Neural progenitor cell (in vitro differentiated cells): ENCODE measurements at regions not wholly inside any gene's neighbourhood (a gene's known extent, or its start where the extent isn't known, plus 50 kb on each side); places are given as distances from the start of the nearest gene placed in this dataset.
"Not testable (repeated sequence)": the region's sequence is repeated elsewhere in the genome, so short reads cannot be mapped to it uniquely, and the experiment has no call there.

ENCODE experiments used
- DNase-seq: peaks from one replicate; pipeline ENCODE4 v3.0.0-alpha.2; 2016; ENCODE audit warnings: low spot score
- H2AFZ ChIP-seq: fragments of 200-600 bp; sonication (generic); replicated peaks from 2 replicates; pipeline ENCODE4 v1.6.1; 2016; ENCODE audit warnings: antibody characterized with exemption
- H3F3A ChIP-seq: fragments of 200-600 bp; sonication (generic); 2 replicates; pipeline ENCODE4 v1.6.1; 2016; ENCODE audit warnings: antibody characterized with exemption, low read depth
- H3K27ac ChIP-seq: fragments of 200-600 bp; sonication (generic); 2 replicates; pipeline ENCODE4 v1.5.1; 2016; ENCODE audit warnings: mild to moderate bottlenecking
- H3K27me3 ChIP-seq: fragments of 200-600 bp; sonication (generic); 2 replicates; pipeline ENCODE4 v1.6.1; 2016; ENCODE audit warnings: mild to moderate bottlenecking, moderate library complexity
- H3K36me3 ChIP-seq: fragments of 200-600 bp; sonication (generic); 2 replicates; pipeline ENCODE4 v1.5.1; 2016
- H3K4me1 ChIP-seq: fragments of 200-600 bp; sonication (generic); 2 replicates; pipeline ENCODE4 v1.6.1; 2016; ENCODE audit warnings: mixed run types
- H3K4me2 ChIP-seq: fragments of 200-600 bp; sonication (generic); 2 replicates; pipeline ENCODE4 v1.6.1; 2016
- H3K4me3 ChIP-seq: fragments of 200-600 bp; sonication (generic); 2 replicates; pipeline ENCODE4 v1.5.1; 2016
- H3K79me2 ChIP-seq: fragments of 200-600 bp; sonication (generic); 2 replicates; pipeline ENCODE4 v1.6.1; 2016; ENCODE audit warnings: low read depth
- H3K9ac ChIP-seq: fragments of 200-600 bp; sonication (generic); 2 replicates; pipeline ENCODE4 v1.6.1; 2016
- H3K9me3 ChIP-seq: fragments of 200-600 bp; sonication (generic); 2 replicates; pipeline ENCODE4 v1.5.1; 2016; ENCODE audit warnings: low read depth
- H4K20me1 ChIP-seq: fragments of 200-600 bp; sonication (generic); 2 replicates; pipeline ENCODE4 v1.6.1; 2016; ENCODE audit warnings: low read depth
- H3K27ac Mint-ChIP-seq: 3 replicates; pipeline ENCODE4 v1.8.0; 2021; ENCODE audit warnings: mixed read lengths
- H3K27me3 Mint-ChIP-seq: 2 replicates; pipeline ENCODE4 v1.8.0; 2022; ENCODE audit warnings: low read depth, mild to moderate bottlenecking, inconsistent platforms, moderate library complexity, mixed read lengths; ENCODE audit not compliant: insufficient read depth
- H3K36me3 Mint-ChIP-seq: 3 replicates; pipeline ENCODE4 v1.8.0; 2021; ENCODE audit warnings: mixed read lengths
- H3K4me1 Mint-ChIP-seq: 3 replicates; pipeline ENCODE4 v1.8.0; 2021; ENCODE audit warnings: mixed read lengths
- H3K4me3 Mint-ChIP-seq: 3 replicates; pipeline ENCODE4 v1.8.0; 2021; ENCODE audit warnings: mild to moderate bottlenecking, moderate library complexity, mixed read lengths
- H3K9me3 Mint-ChIP-seq: 3 replicates; pipeline ENCODE4 v1.8.0; 2020; ENCODE audit warnings: mixed read lengths
- EZH2 ChIP-seq: fragments of 200-600 bp; sonication (generic); IDR thresholded peaks from 2 replicates; pipeline ENCODE4 v1.6.1; 2017; ENCODE audit warnings: antibody characterized with exemption, mild to moderate bottlenecking, moderate library complexity
- EZH2phosphoT487 ChIP-seq: fragments of 200-600 bp; sonication (generic); IDR thresholded peaks from 2 replicates; pipeline ENCODE4 v1.6.1; 2017; ENCODE audit warnings: antibody characterized with exemption
- TF ChIP-seq, protein P1 (sequence below): fragments of 200-600 bp; sonication (generic); IDR thresholded peaks from 2 replicates; pipeline ENCODE4 v1.5.1; 2017; ENCODE audit warnings: antibody characterized with exemption, mild to moderate bottlenecking

DNA sequence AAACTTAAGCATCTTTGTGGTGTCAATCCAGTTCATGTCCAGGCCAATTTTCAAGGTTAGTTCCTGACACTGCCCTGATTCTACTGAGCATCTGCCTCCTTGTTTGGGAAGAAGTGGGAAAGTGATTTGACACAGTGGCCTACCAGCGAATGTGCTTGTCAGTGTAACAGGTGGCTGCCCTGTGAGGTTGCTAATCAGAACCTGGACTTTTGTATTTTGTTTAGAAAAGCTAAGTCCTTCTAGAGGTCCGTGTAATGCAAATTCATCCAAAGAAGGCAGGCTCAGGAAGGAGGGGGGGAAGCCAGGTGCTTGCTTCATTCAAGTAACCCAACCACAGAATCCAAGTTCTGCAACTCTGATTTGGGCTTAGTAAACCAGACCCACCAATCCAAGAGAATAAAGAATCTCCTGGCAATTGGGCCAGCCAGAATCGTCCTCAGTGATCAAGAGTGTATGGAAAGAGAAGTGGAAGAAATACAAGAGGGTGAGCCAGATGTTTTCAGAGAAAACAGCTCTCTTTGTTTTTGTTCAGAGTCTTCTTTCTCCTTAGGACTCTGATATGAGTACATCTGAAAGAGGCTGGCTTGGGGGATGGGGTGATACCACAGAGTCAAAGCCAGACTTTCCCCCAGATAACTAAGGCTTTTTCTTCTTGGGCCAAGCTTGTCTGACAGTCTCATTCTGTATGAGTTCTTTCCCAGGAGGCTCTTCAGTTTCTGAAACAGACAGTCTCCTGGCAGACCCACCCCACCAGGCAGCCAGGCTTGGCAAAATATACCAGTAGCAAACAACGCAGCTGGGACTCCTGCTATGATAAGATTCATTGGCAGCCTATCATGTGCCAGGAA, 508.9 kb upstream of the TBL1XR1 start:
- H3K9me3 ChIP-seq: no peaks in the 10 kb centered on the region
- H3K36me3 ChIP-seq: no peaks in the 10 kb centered on the region
- H3K36me3 Mint-ChIP-seq: no peaks in the 10 kb centered on the region
- no peaks in the 10 kb centered on the region for H4K20me1 ChIP-seq
- peaks cover 6% of the 10 kb centered on the region for H3K4me1 Mint-ChIP-seq
- H3F3A ChIP-seq: no peaks in the 10 kb centered on the region
- no peak for DNase-seq
- no peaks in the 10 kb centered on the region for H3K79me2 ChIP-seq
- H3K27ac ChIP-seq: no peak overlapping the region
- TF ChIP-seq, protein P1, sequence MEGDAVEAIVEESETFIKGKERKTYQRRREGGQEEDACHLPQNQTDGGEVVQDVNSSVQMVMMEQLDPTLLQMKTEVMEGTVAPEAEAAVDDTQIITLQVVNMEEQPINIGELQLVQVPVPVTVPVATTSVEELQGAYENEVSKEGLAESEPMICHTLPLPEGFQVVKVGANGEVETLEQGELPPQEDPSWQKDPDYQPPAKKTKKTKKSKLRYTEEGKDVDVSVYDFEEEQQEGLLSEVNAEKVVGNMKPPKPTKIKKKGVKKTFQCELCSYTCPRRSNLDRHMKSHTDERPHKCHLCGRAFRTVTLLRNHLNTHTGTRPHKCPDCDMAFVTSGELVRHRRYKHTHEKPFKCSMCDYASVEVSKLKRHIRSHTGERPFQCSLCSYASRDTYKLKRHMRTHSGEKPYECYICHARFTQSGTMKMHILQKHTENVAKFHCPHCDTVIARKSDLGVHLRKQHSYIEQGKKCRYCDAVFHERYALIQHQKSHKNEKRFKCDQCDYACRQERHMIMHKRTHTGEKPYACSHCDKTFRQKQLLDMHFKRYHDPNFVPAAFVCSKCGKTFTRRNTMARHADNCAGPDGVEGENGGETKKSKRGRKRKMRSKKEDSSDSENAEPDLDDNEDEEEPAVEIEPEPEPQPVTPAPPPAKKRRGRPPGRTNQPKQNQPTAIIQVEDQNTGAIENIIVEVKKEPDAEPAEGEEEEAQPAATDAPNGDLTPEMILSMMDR: no peak
- TF ChIP-seq EZH2phosphoT487: no peak
- no peak for TF ChIP-seq EZH2
- H3K9me3 Mint-ChIP-seq: peaks cover 3% of the 10 kb centered on the region
- no peak overlapping the region for H3K4me3 ChIP-seq
- no peak overlapping the region for H3K9ac ChIP-seq
- no peak overlapping the region for H3K4me3 Mint-ChIP-seq
- no peak overlapping the region for H2AFZ ChIP-seq
- H3K27me3 ChIP-seq: no peaks in the 10 kb centered on the region
- H3K27ac Mint-ChIP-seq: no peak overlapping the region
- no peaks in the 10 kb centered on the region for H3K27me3 Mint-ChIP-seq
- no peak overlapping the region for H3K4me2 ChIP-seq
- H3K4me1 ChIP-seq: no peaks in the 10 kb centered on the region

DNA sequence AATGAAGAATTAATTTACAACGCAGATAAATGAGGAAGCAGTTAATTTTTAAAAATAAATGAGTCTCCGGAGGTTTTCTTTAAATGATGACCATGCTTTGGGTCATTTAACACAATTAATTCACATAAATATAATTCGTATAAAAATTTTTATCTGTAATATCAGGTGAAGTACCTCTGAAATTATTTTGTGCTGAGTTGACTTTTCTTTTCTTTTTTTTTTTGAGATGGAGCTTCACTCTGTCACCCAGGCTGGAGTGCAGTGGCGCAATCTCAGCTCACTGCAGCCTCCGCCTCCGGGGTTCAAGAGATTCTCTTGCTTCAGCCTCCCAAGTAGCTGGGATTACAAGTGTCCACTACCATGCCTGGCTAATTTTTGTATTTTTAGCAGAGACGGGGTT, 512.2 kb upstream of the TBL1XR1 start:
- H3K4me1 ChIP-seq, H3K4me3 ChIP-seq, H4K20me1 ChIP-seq, H3K36me3 ChIP-seq, H3K27me3 ChIP-seq, H3K27ac Mint-ChIP-seq, H3K36me3 Mint-ChIP-seq, H3K79me2 ChIP-seq, H3K27ac ChIP-seq, H3K4me2 ChIP-seq, H3K9me3 Mint-ChIP-seq, H3K4me3 Mint-ChIP-seq, DNase-seq, H3K27me3 Mint-ChIP-seq, H2AFZ ChIP-seq, H3F3A ChIP-seq, H3K9ac ChIP-seq, H3K9me3 ChIP-seq: not testable (repeated sequence)
- H3K4me1 Mint-ChIP-seq: peaks cover 12% of the 10 kb centered on the region

DNA sequence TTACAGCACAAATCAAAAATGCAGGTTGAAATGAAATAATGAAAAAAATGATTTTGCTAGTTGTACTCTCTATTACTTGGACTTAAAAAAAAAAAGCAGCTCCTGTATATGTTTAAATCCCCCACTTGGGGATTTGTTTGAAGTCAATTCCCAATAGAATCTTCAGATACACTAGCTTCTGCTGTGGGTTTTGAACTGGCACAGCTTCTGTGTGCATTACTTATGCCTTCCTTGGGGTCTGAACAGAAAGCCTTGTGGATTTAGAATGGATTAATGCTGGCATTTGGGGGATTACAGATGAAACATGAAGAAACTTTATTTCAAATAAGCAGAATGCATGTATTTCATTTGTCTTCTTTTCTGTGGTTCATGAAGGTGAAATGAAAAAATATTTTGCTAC, 513.2 kb upstream of the TBL1XR1 start:
- H3K9ac ChIP-seq: no peak overlapping the region

DNA sequence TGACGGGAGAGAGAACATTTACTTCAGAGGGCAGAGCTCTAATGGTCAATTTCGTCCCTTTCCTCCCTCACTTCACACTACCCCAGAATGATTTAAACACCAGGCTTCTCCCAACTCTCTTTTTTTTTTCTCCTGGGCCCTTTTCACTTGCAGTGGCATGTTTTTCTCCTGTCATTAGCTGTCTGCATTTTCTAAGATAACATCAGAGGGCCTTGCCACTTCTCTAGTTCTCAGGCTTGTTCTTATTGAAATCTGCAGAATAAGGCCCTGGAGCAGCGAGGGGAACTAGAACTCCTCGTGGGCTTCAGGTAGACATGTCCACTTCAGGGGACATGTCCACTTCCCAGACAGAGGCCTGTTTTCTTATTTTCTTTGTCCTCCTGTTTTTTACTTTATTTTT, 514.4 kb upstream of the TBL1XR1 start:
- Mint-ChIP-seq H3K27me3 (no peaks in the 10 kb centered on the region), H3K4me3 (no peak overlapping the region), H3K4me1 (peaks cover 19% of the 10 kb centered on the region), H3K27ac (no peak overlapping the region), H3K36me3 (no peaks in the 10 kb centered on the region), H3K9me3 (no peaks in the 10 kb centered on the region)
- Histone ChIP-seq H3K27me3 (no peaks in the 10 kb centered on the region), H3K4me2 (no peak overlapping the region), H3K9ac (no peak overlapping the region), H3K4me1 (no peaks in the 10 kb centered on the region), H3K27ac (no peak overlapping the region), H3K79me2 (no peaks in the 10 kb centered on the region), H3K36me3 (no peaks in the 10 kb centered on the region), H4K20me1 (no peaks in the 10 kb centered on the region), H3K9me3 (no peaks in the 10 kb centered on the region), H3K4me3 (no peak overlapping the region), H3F3A (no peaks in the 10 kb centered on the region), H2AFZ (no peak overlapping the region)
- no peak for TF ChIP-seq EZH2
- TF ChIP-seq EZH2phosphoT487: no peak
- TF ChIP-seq, protein P1: no peak
- DNase-seq: no peak

More for the DNA sequence above, 513.2 kb upstream of the TBL1XR1 start:
- no peaks in the 10 kb centered on the region for H3K36me3 Mint-ChIP-seq
- H3K9me3 Mint-ChIP-seq: no peaks in the 10 kb centered on the region
- Histone ChIP-seq H3K36me3 (no peaks in the 10 kb centered on the region), H4K20me1 (no peaks in the 10 kb centered on the region), H3K79me2 (no peaks in the 10 kb centered on the region), H3K27me3 (no peaks in the 10 kb centered on the region), H2AFZ (no peak overlapping the region), H3K4me2 (no peak overlapping the region), H3K27ac (no peak overlapping the region), H3F3A (no peaks in the 10 kb centered on the region), H3K9me3 (no peaks in the 10 kb centered on the region), H3K4me1 (no peaks in the 10 kb centered on the region), H3K4me3 (no peak overlapping the region)
- H3K4me1 Mint-ChIP-seq: peaks cover 19% of the 10 kb centered on the region
- no peaks in the 10 kb centered on the region for H3K27me3 Mint-ChIP-seq
- no peak for DNase-seq
- TF ChIP-seq EZH2 (no peak), EZH2phosphoT487 (no peak)
- TF ChIP-seq, protein P1: no peak
- H3K27ac Mint-ChIP-seq: no peak overlapping the region
- H3K4me3 Mint-ChIP-seq: no peak overlapping the region
